Medulla oblongata (tissue), 1 donor: ENCODE measurements at regions not wholly inside any gene's neighbourhood (a gene's known extent, or its start where the extent isn't known, plus 50 kb on each side); places are given as distances from the start of the nearest gene placed in this dataset.
"Not testable (repeated sequence)": the region's sequence is repeated elsewhere in the genome, so short reads cannot be mapped to it uniquely, and the experiment has no call there.

ENCODE experiments used
- DNase-seq: peaks from one replicate; pipeline ENCODE4 v3.0.0-alpha.2; 2015; ENCODE audit errors: extremely low spot score

- no peak for DNase-seq
Measured at GRCh38 chr5:74403771-74404170, 236.8 kb downstream of the ENC1 start.

- peak; percentile 35 for DNase-seq
Measured at GRCh38 chr5:74402553-74402952, 238.0 kb downstream of the ENC1 start.

- no peak for DNase-seq
Measured at GRCh38 chr5:74401946-74402320, 238.6 kb downstream of the ENC1 start.

- DNase-seq: no peak
Measured at GRCh38 chr5:74401281-74401945, 239.1 kb downstream of the ENC1 start.

- DNase-seq: peak; percentile 14
Measured at GRCh38 chr5:74400067-74400466, 240.5 kb downstream of the ENC1 start.

- DNase-seq: no peak
Measured at GRCh38 chr5:74396913-74397622, 243.5 kb downstream of the ENC1 start.

- DNase-seq: no peak
Measured at GRCh38 chr5:74394916-74395880, 245.3 kb downstream of the ENC1 start.

GRCh38 chr5:74394528-74394915 is 246.0 kb downstream of the ENC1 start:
- DNase-seq: no peak

- DNase-seq: no peak
Measured at GRCh38 chr5:74393943-74394342, 246.6 kb downstream of the ENC1 start.

- DNase-seq: no peak
Measured at GRCh38 chr5:74392711-74393351, 247.7 kb downstream of the ENC1 start.

GRCh38 chr5:74391410-74391809 is 249.1 kb downstream of the ENC1 start:
- DNase-seq: no peak

- no peak for DNase-seq
Measured at GRCh38 chr5:74390822-74391221, 249.7 kb downstream of the ENC1 start.

GRCh38 chr5:74390306-74390637 is 250.3 kb downstream of the ENC1 start:
- no peak for DNase-seq

GRCh38 chr5:74389531-74390305 is 250.8 kb downstream of the ENC1 start:
- no peak for DNase-seq

- DNase-seq: not testable (repeated sequence)
Measured at GRCh38 chr5:74388411-74388810, 252.1 kb downstream of the ENC1 start.

GRCh38 chr5:74386571-74387334 is 253.8 kb downstream of the ENC1 start:
- DNase-seq: no peak

- no peak for DNase-seq
Measured at GRCh38 chr5:74384851-74385250, 255.7 kb downstream of the ENC1 start.

GRCh38 chr5:74382987-74383593 is 257.4 kb downstream of the ENC1 start:
- DNase-seq: no peak

- DNase-seq: no peak
Measured at GRCh38 chr5:74382123-74382855, 258.2 kb downstream of the ENC1 start.
